H1 (cell line): ENCODE measurements at regions not wholly inside any gene's neighbourhood (a gene's known extent, or its start where the extent isn't known, plus 50 kb on each side); places are given as distances from the start of the nearest gene placed in this dataset.

Experiments used
- CEBPB ChIP-seq: IDR thresholded peaks from 2 replicates; pipeline ENCODE4 v1.6.1; 2012; ENCODE audit warnings: low read depth, low read length
- CHD1 ChIP-seq: IDR thresholded peaks from 2 replicates; pipeline ENCODE4 v1.6.1; 2012; ENCODE audit warnings: low read depth, low read length, improper control_type of control experiment
- CREB1 ChIP-seq: IDR thresholded peaks from 2 replicates; pipeline ENCODE4 v1.6.1; 2012; ENCODE audit warnings: inconsistent platforms
- EP300 ChIP-seq, 2 experiments: IDR thresholded peaks; 1 replicate in 1 of 2; 2 replicates in 1 of 2; pipeline ENCODE4 v1.6.1; 2011 to 2012; ENCODE audit warnings: low read depth in 2 of 2, low read length in 2 of 2, mild to moderate bottlenecking in 2 of 2, borderline replicate concordance in 1 of 2, inconsistent platforms in 1 of 2, moderate library complexity in 1 of 2
- MAFK ChIP-seq: IDR thresholded peaks from 2 replicates; pipeline ENCODE4 v1.6.1; 2012; ENCODE audit warnings: low read depth, mild to moderate bottlenecking, improper control_type of control experiment, low read length
- POLR2A ChIP-seq, 2 experiments: IDR thresholded peaks; 1 replicate in 1 of 2; 2 replicates in 1 of 2; pipeline ENCODE4 v1.6.1; 2011; ENCODE audit warnings: low read depth in 2 of 2, low read length in 2 of 2, mild to moderate bottlenecking in 2 of 2; ENCODE audit errors: control extremely low read depth in 1 of 2
- POLR2AphosphoS5 ChIP-seq: IDR thresholded peaks from 2 replicates; pipeline ENCODE4 v1.6.1; 2011; ENCODE audit warnings: low read depth, low read length
- YY1 ChIP-seq: IDR thresholded peaks from 2 replicates; pipeline ENCODE4 v1.6.1; 2011; ENCODE audit warnings: low read depth, mild to moderate bottlenecking, low read length

- TF ChIP-seq POLR2A (IDR thresholded peaks at IDR 0.05; ENCODE audit: control extremely low read depth in 1 of 2, low read depth in 2 of 2, low read length in 2 of 2) (no peak), CREB1 (no peak), POLR2AphosphoS5 (no peak), CHD1 (no peak), CEBPB (no peak), MAFK (no peak), YY1 (no peak), EP300 (IDR thresholded peaks at IDR 0.05; ENCODE audit: borderline replicate concordance in 1 of 2, low read depth in 2 of 2, low read length in 2 of 2) (no peak)
Observed at GRCh38 chr4:126512979-126513378, 1119.8 kb upstream of the INTU start.
